K562 (cell line): ENCODE measurements at regions not wholly inside any gene's neighbourhood (a gene's known extent, or its start where the extent isn't known, plus 50 kb on each side); places are given as distances from the start of the nearest gene placed in this dataset.

ENCODE experiments used
- ATAC-seq: fragments of 200-7000 bp; cut with Tn5 transposase; 3 replicates; pipeline ENCODE4 v1.9.1; 2020; ENCODE audit warnings: moderate library complexity
- BruUV-seq: library from RNA; stranded (reverse); fragments of 400-500 nt; replicated peaks from 2 replicates; lab custom pipeline; 2021; lab: Mats Ljungman, UMichigan
- CTCF ChIA-PET: fragments of 300-600 bp; formaldehyde crosslinking; extraction: SDS; loops from one replicate; lab custom pipeline; 2021; ENCODE audit warnings: low intra/inter-chr PET ratio; lab: Yijun Ruan, JAX
- POLR2A ChIA-PET: fragments of 300-600, 350-650 bp; sonication (Branson Sonifier 250); formaldehyde crosslinking; extraction: SDS; loops from one replicate; lab custom pipeline; 2021; ENCODE audit warnings: antibody characterized with exemption, inconsistent platforms; lab: Yijun Ruan, JAX
- DNase-seq, 4 experiments: peaks; one replicate each; pipeline versions ENCODE4 v3.0.0 to v3.0.0-alpha.2; 2011 to 2018; ENCODE audit warnings: low spot score in 3 of 4, mixed read lengths in 3 of 4; ENCODE audit errors: extremely low read depth in 1 of 4
- FAIRE-seq: peaks from 2 replicates; lab custom pipeline; 2011; peaks lifted over from hg19 to GRCh38; lab: Jason Lieb, UNC
- H2AFZ ChIP-seq: 2 replicates; pipeline ENCODE4 v1.6.0; 2011; ENCODE audit warnings: low read depth, low read length, control low read depth, inconsistent platforms
- H3K27ac ChIP-seq: fragments of 200-600 bp; 3 replicates; pipeline ENCODE4 v1.8.0; 2011; ENCODE audit warnings: low read depth, mild to moderate bottlenecking, control low read depth, inconsistent platforms, low read length, moderate library complexity, mixed read lengths; ENCODE audit errors: extremely low read depth
- H3K27me3 ChIP-seq, 2 experiments: fragments of 300-600 bp in 1 of 2; 2 replicates in 1 of 2; 3 replicates in 1 of 2; pipeline versions ENCODE4 v1.6.0 to v1.8.0; 2011; ENCODE audit warnings: inconsistent platforms in 2 of 2, low read length in 2 of 2, mild to moderate bottlenecking in 1 of 2, mixed read lengths in 1 of 2, moderate library complexity in 1 of 2; ENCODE audit not compliant: control insufficient read depth in 2 of 2, insufficient read depth in 2 of 2
- H3K36me3 ChIP-seq: fragments of 300-600 bp; 3 replicates; pipeline ENCODE4 v1.8.0; 2011; ENCODE audit warnings: mild to moderate bottlenecking, low read length, inconsistent platforms; ENCODE audit not compliant: control insufficient read depth, insufficient read depth
- H3K4me1 ChIP-seq, 2 experiments: fragments of 200-600 bp in 1 of 2; replicated peaks in 1 of 2; 2 replicates in 1 of 2; 3 replicates in 1 of 2; pipeline versions ENCODE4 v1.5.1 to v1.8.0; 2011; ENCODE audit warnings: inconsistent platforms in 2 of 2, low read length in 2 of 2, mild to moderate bottlenecking in 1 of 2, mixed read lengths in 1 of 2, moderate library complexity in 1 of 2; ENCODE audit not compliant: control insufficient read depth in 2 of 2, insufficient read depth in 2 of 2
- H3K4me2 ChIP-seq: 2 replicates; pipeline ENCODE4 v1.6.1; 2011; ENCODE audit warnings: low read length, control low read depth, inconsistent platforms, mixed read lengths; ENCODE audit not compliant: insufficient read depth
- H3K4me3 ChIP-seq: fragments of 200-600 bp; sonication (generic), shearing (Covaris generic); 2 replicates; pipeline ENCODE4 v1.5.1; 2016; ENCODE audit warnings: control low read depth, inconsistent platforms
- H3K79me2 ChIP-seq: fragments of 200-600 bp; 3 replicates; pipeline ENCODE4 v1.8.0; 2011; ENCODE audit warnings: low read length, inconsistent platforms; ENCODE audit not compliant: control insufficient read depth, insufficient read depth
- H3K9ac ChIP-seq, 2 experiments: 2 replicates each; pipeline versions ENCODE4 v1.6.0 to v1.6.1; 2011; ENCODE audit warnings: low read depth in 2 of 2, low read length in 2 of 2, control low read depth in 1 of 2, inconsistent platforms in 1 of 2, mild to moderate bottlenecking in 1 of 2, mixed read lengths in 1 of 2; ENCODE audit not compliant: insufficient read depth in 1 of 2
- H3K9me1 ChIP-seq: one replicate; pipeline ENCODE4 v1.6.0; 2011; ENCODE audit warnings: inconsistent platforms, mild to moderate bottlenecking, low read length, moderate library complexity; ENCODE audit not compliant: control insufficient read depth, insufficient read depth
- H3K9me3 ChIP-seq: replicated peaks from 2 replicates; pipeline ENCODE4 v1.5.1; 2011; ENCODE audit warnings: low read depth, low read length, inconsistent platforms; ENCODE audit not compliant: control insufficient read depth, insufficient read depth
- H4K20me1 ChIP-seq: replicated peaks from 2 replicates; pipeline ENCODE4 v1.6.1; 2011; ENCODE audit warnings: low read length, inconsistent platforms, mixed read lengths; ENCODE audit not compliant: control insufficient read depth, insufficient read depth
- ATF3 ChIP-seq, 2 experiments: fragments of 450-650 bp in 1 of 2; sonication (generic) in 1 of 2; formaldehyde crosslinking in 1 of 2; IDR thresholded peaks in 1 of 2; conservative IDR thresholded peaks in 1 of 2; 2 replicates each; pipeline versions ENCODE4 v1.6.1 to v1.8.1; 2016 to 2023; ENCODE audit warnings: mild to moderate bottlenecking in 2 of 2, moderate library complexity in 2 of 2, inconsistent platforms in 1 of 2, missing genetic modification reagents in 1 of 2
- ATF4 ChIP-seq: fragments of 450-650 bp; formaldehyde crosslinking; IDR thresholded peaks from 2 replicates; pipeline ENCODE4 v1.4.0; 2022; ENCODE audit warnings: mild to moderate bottlenecking, moderate library complexity
- CBX8 ChIP-seq: fragments of 200-600 bp; sonication (generic); IDR thresholded peaks from 2 replicates; pipeline ENCODE4 v1.6.1; 2012; ENCODE audit warnings: borderline replicate concordance, mixed run types, low read depth, mild to moderate bottlenecking, moderate library complexity, mixed read lengths, low read length, control low read depth, inconsistent platforms; ENCODE audit not compliant: poor library complexity, severe bottlenecking; ENCODE audit errors: extremely low read depth
- ELK1 ChIP-seq: sonication (generic); formaldehyde crosslinking; IDR thresholded peaks from 2 replicates; pipeline ENCODE4 v1.8.1; 2022; ENCODE audit warnings: missing genetic modification reagents
- HEY1 ChIP-seq: fragments of 250-450 bp; sonication (Bioruptor Pico); IDR thresholded peaks from 2 replicates; pipeline ENCODE4 v1.5.0; 2020; ENCODE audit warnings: mild to moderate bottlenecking, moderate library complexity, borderline replicate concordance
- PRPF4 ChIP-seq: fragments of 200-400 bp; formaldehyde crosslinking; IDR thresholded peaks from one replicate; pipeline ENCODE4 v1.6.1; 2017; ENCODE audit warnings: low read length, low read depth, mild to moderate bottlenecking; ENCODE audit not compliant: insufficient read depth, poor library complexity, severe bottlenecking
- RFX5 ChIP-seq: IDR thresholded peaks from 2 replicates; pipeline ENCODE4 v1.6.1; 2011; ENCODE audit warnings: low read depth, mild to moderate bottlenecking, improper control_type of control experiment, low read length
- TAF15 ChIP-seq: fragments of 200-400 bp; formaldehyde crosslinking; IDR thresholded peaks from 2 replicates; pipeline ENCODE4 v1.6.1; 2017; ENCODE audit warnings: mild to moderate bottlenecking, low read depth, low read length, moderate library complexity
- WHSC1 ChIP-seq: IDR thresholded peaks from one replicate; pipeline ENCODE4 v1.6.1; 2012; ENCODE audit warnings: low read length, control low read depth, inconsistent platforms
- WGBS: fragments of 100-300 bp; shearing (Covaris generic); methylation state at CpG from one replicate; pipeline ENCODE4 v1.1.6; 2016; ENCODE audit warnings: low coverage, mixed read lengths; ENCODE audit not compliant: insufficient coverage; ENCODE audit errors: missing lambda C conversion rate; 5-methylcytosine and 5-hydroxymethylcytosine counted together
- in situ Hi-C: fragments of 300-500 bp; cut with MboI; formaldehyde crosslinking; loops from 4 replicates; pipeline ENCODE4 v1.15.0; 2018; ENCODE audit warnings: inconsistent platforms, mixed read lengths
- intact Hi-C: fragments of 100-400 bp; cut with micrococcal nuclease; formaldehyde crosslinking; loops from 2 replicates; pipeline ENCODE4 v1.14.2; 2022
- TF ChIP-seq, protein P1 (sequence below): fragments of 450-650 bp; conservative IDR thresholded peaks from 2 replicates; pipeline ENCODE4 v1.6.1; 2016; ENCODE audit warnings: missing genetic modification characterization, low read depth, mild to moderate bottlenecking, control low read depth, missing compliant biosample characterization

DNA sequence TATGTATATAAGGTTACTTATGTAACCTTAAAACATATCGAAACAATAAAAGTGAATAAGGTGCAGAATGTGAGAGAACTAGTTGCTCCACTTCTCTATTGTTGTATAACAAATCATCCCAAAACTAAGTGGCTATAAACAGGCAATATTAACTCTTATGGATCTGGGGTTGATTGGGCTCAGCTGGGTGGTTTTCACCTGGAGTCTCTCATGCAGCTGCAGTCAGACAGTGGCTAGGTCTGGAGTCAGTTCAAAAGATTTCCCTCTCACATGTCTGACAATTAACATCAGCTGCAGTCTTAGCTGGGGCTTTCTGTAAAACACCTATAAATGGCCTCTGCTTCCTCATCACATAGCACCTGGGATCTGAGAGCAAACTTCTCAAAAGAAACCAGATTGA, 288.4 kb upstream of the SASH1 start:
- ChIA-PET POLR2A (no interaction called here), CTCF (no interaction called here)
- Histone ChIP-seq H3K36me3 (no peaks in the 10 kb centered on the region), H2AFZ (no peak overlapping the region), H3K4me3 (no peak overlapping the region), H3K4me2 (no peak overlapping the region), H4K20me1 (no peaks in the 10 kb centered on the region), H3K9me3 (0 out of 2 replicates have a peak, but pooled peaks cover 3% of the 10 kb centered on the region), H3K79me2 (no peaks in the 10 kb centered on the region), H3K4me1 (no peaks in the 10 kb centered on the region), H3K9me1 (no peaks in the 10 kb centered on the region), H3K9ac (no peak overlapping the region), H3K27ac (no peak overlapping the region), H3K27me3 (no peaks in the 10 kb centered on the region)
- ATAC-seq: no peak
- in situ Hi-C loops (no loop called here), intact Hi-C loops (no loop called here)
- DNase-seq: no peak
- WGBS: 13% methylated on average over 1 of the region's 1 CpG
- TF ChIP-seq ATF4 (CRISPR knock-in tag) (0 out of 2 replicates have a peak, but pooled peaks have one; percentile 32), PRPF4 (no peak)
- no TSS peak for BruUV-seq
- FAIRE-seq: no peak

DNA sequence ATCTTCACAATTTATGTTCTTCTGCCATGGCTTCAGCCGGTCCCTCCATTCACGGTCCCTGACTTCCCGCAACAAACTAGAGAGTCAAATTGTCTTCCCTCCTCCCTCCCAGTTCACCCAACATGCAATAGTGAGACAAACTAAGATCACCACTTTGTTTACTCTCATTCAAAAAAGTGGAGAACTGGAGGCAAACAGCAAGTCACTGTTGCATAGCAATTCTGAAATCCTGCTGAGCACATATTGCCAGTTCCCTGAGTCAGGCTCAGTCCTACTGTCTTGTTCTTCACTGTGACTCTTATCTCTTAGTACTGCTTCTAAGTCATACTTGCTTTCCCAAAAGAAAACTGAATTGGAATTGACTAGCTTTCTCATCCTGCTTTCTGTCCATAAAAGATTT, 287.2 kb upstream of the SASH1 start:
- no TSS peak for BruUV-seq
- TF ChIP-seq RFX5: no peak
- TF ChIP-seq CBX8: no peak
- TF ChIP-seq TAF15: no peak
- no peak for TF ChIP-seq HEY1
- TF ChIP-seq WHSC1: no peak
- TF ChIP-seq ATF3 (IDR thresholded peaks at IDR 0.05): 0 out of 2 replicates have a peak, but pooled peaks have one; percentile 15
- no peak for TF ChIP-seq ATF3 (CRISPR knock-in tag; conservative IDR thresholded peaks at IDR 0.05)
- TF ChIP-seq, protein P1, sequence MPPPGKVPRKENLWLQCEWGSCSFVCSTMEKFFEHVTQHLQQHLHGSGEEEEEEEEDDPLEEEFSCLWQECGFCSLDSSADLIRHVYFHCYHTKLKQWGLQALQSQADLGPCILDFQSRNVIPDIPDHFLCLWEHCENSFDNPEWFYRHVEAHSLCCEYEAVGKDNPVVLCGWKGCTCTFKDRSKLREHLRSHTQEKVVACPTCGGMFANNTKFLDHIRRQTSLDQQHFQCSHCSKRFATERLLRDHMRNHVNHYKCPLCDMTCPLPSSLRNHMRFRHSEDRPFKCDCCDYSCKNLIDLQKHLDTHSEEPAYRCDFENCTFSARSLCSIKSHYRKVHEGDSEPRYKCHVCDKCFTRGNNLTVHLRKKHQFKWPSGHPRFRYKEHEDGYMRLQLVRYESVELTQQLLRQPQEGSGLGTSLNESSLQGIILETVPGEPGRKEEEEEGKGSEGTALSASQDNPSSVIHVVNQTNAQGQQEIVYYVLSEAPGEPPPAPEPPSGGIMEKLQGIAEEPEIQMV (tag): no peak
- TF ChIP-seq ELK1 (CRISPR knock-in tag): no peak

More for the DNA sequence above, 287.2 kb upstream of the SASH1 start:
- no peak overlapping the region for H2AFZ ChIP-seq
- H4K20me1 ChIP-seq: no peaks in the 10 kb centered on the region
- H3K9me1 ChIP-seq: no peaks in the 10 kb centered on the region
- peaks cover 3% of the 10 kb centered on the region; the same call in 1 of the 2 replicates for H3K9me3 ChIP-seq
- H3K27me3 ChIP-seq: no peaks in the 10 kb centered on the region
- no peaks in the 10 kb centered on the region for H3K79me2 ChIP-seq
- no peak overlapping the region for H3K4me2 ChIP-seq
- H3K4me1 ChIP-seq: no peaks in the 10 kb centered on the region
- CTCF ChIA-PET: no interaction called here
- 9% methylated on average over 3 of the region's 3 CpGs for WGBS
- no peak overlapping the region for H3K4me3 ChIP-seq
- in situ Hi-C loops: no loop called here
- H3K36me3 ChIP-seq: no peaks in the 10 kb centered on the region
- no peak overlapping the region for H3K27ac ChIP-seq
- H3K9ac ChIP-seq: no peak overlapping the region
- intact Hi-C loops: no loop called here
- DNase-seq (peak in 1 of 4 experiments; percentile 4), ATAC-seq (peak; percentile 49; the same call in 2 of the 3 replicates), FAIRE-seq (no peak)
- POLR2A ChIA-PET: no interaction called here
